ENCODE measurements at regions not wholly inside any gene's neighbourhood (a gene's known extent, or its start where the extent isn't known, plus 50 kb on each side); places are given as distances from the start of the nearest gene placed in this dataset.

GRCh38 chr2:6024784-6025183 is 332.6 kb downstream of the SOX11 start:
- no peak overlapping the region for H3K9ac ChIP-seq (ENCODE audit: low read depth in 1 of 3, low read length in 3 of 3)
- no peaks in the 10 kb centered on the region for H3K27me3 ChIP-seq (ENCODE audit: control insufficient read depth in 3 of 3, insufficient read depth in 3 of 3, low read length in 3 of 3)
- no peak overlapping the region for H3K4me3 ChIP-seq (ENCODE audit: low read length in 3 of 3)
- H3K36me3 ChIP-seq (ENCODE audit: control insufficient read depth in 3 of 3, insufficient read depth in 3 of 3, low read length in 3 of 3): no peaks in the 10 kb centered on the region
- no peak overlapping the region for H3K27ac ChIP-seq (ENCODE audit: low read depth, low read length)
- no peaks in the 10 kb centered on the region for H3K4me1 ChIP-seq (ENCODE audit: control insufficient read depth in 3 of 3, insufficient read depth in 3 of 3, low read length in 3 of 3)
- H3K9me3 ChIP-seq (ENCODE audit: control insufficient read depth in 3 of 3, low read length in 3 of 3): no peaks in the 10 kb centered on the region

- H3K9me3 ChIP-seq (ENCODE audit: control insufficient read depth in 3 of 3, low read length in 3 of 3): no peaks in the 10 kb centered on the region
- H3K27me3 ChIP-seq (ENCODE audit: control insufficient read depth in 3 of 3, insufficient read depth in 3 of 3, low read length in 3 of 3): no peaks in the 10 kb centered on the region
- no peaks in the 10 kb centered on the region for H3K36me3 ChIP-seq (ENCODE audit: control insufficient read depth in 3 of 3, insufficient read depth in 3 of 3, low read length in 3 of 3)
- H3K4me1 ChIP-seq (ENCODE audit: control insufficient read depth in 3 of 3, insufficient read depth in 3 of 3, low read length in 3 of 3): no peaks in the 10 kb centered on the region
- H3K9ac ChIP-seq (ENCODE audit: low read depth in 1 of 3, low read length in 3 of 3): no peak overlapping the region
- no peak overlapping the region for H3K4me3 ChIP-seq (ENCODE audit: low read length in 3 of 3)
- H3K27ac ChIP-seq (ENCODE audit: low read depth, low read length): no peak overlapping the region
Observed at GRCh38 chr2:6025391-6025790, 333.2 kb downstream of the SOX11 start.

DNA sequence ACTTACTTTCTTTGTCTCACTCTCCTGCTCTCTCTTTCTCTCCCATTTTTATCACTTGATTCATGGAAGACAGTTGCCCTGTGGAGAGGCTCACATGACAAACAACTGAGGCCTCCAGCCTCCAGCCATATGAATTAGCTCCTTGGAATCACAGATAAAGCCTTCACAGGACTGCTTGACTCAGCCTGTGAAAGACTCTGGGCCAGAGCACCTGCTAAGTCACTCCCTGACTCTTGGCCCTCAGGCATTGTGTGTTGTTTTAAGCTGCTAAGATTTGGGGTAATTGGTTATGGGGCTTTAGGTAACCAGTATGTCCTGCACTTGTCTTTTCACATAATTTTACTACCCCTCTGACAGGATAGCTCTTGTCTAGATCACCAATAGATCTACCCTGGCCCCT is 334.9 kb downstream of the SOX11 start:
- Histone ChIP-seq H3K27ac (ENCODE audit: low read depth, low read length) (no peak overlapping the region), H3K9me3 (ENCODE audit: control insufficient read depth in 3 of 3, low read length in 3 of 3) (no peaks in the 10 kb centered on the region), H3K36me3 (ENCODE audit: control insufficient read depth in 3 of 3, insufficient read depth in 3 of 3, low read length in 3 of 3) (no peaks in the 10 kb centered on the region), H3K9ac (ENCODE audit: low read depth in 1 of 3, low read length in 3 of 3) (no peak overlapping the region), H3K4me3 (ENCODE audit: low read length in 3 of 3) (no peak overlapping the region), H3K4me1 (ENCODE audit: control insufficient read depth in 3 of 3, insufficient read depth in 3 of 3, low read length in 3 of 3) (no peaks in the 10 kb centered on the region), H3K27me3 (ENCODE audit: control insufficient read depth in 3 of 3, insufficient read depth in 3 of 3, low read length in 3 of 3) (no peaks in the 10 kb centered on the region)

DNA sequence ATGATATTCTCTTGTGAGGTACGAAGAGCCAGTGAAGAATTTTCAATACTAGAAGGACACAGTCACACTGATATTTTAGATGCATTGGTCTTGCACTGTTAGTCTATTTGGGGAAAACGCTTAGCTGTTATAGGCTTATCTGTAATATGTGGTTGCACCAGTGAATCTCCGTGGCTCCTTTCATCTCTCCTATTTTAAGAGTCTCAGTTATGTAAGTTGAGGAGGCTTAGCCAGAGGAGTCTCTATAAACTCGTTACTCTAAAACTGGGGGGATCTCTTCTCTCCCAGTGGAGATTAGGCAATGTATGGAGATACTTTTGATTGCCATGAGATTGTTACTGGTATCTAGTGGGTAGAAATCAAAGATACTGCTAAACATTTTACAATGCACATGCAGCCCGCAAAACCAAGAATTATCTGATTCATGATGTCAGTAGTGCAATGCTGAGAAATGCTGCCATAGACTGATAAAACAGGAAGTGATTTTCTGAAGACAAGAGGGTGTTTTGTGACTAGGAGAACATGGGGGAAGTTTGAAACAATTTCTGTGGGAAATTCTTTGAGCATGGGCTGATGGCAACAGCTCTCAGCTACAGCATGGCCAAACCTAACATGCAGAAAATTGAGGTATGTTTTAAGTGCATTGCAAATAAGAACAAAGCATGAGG is 339.1 kb downstream of the SOX11 start:
- Histone ChIP-seq H3K36me3 (ENCODE audit: control insufficient read depth in 3 of 3, insufficient read depth in 3 of 3, low read length in 3 of 3) (no peaks in the 10 kb centered on the region), H3K27me3 (ENCODE audit: control insufficient read depth in 3 of 3, insufficient read depth in 3 of 3, low read length in 3 of 3) (no peaks in the 10 kb centered on the region), H3K4me1 (ENCODE audit: control insufficient read depth in 3 of 3, insufficient read depth in 3 of 3, low read length in 3 of 3) (no peaks in the 10 kb centered on the region), H3K27ac (ENCODE audit: low read depth, low read length) (no peak overlapping the region), H3K4me3 (ENCODE audit: low read length in 3 of 3) (no peak overlapping the region), H3K9ac (ENCODE audit: low read depth in 1 of 3, low read length in 3 of 3) (no peak overlapping the region), H3K9me3 (ENCODE audit: control insufficient read depth in 3 of 3, low read length in 3 of 3) (no peaks in the 10 kb centered on the region)

- Histone ChIP-seq H3K9ac (ENCODE audit: low read depth in 1 of 3, low read length in 3 of 3) (no peak overlapping the region), H3K4me3 (ENCODE audit: low read length in 3 of 3) (no peak overlapping the region), H3K27ac (ENCODE audit: low read depth, low read length) (no peak overlapping the region), H3K36me3 (ENCODE audit: control insufficient read depth in 3 of 3, insufficient read depth in 3 of 3, low read length in 3 of 3) (no peaks in the 10 kb centered on the region), H3K4me1 (ENCODE audit: control insufficient read depth in 3 of 3, insufficient read depth in 3 of 3, low read length in 3 of 3) (no peaks in the 10 kb centered on the region), H3K9me3 (ENCODE audit: control insufficient read depth in 3 of 3, low read length in 3 of 3) (no peaks in the 10 kb centered on the region), H3K27me3 (ENCODE audit: control insufficient read depth in 3 of 3, insufficient read depth in 3 of 3, low read length in 3 of 3) (peaks cover 0 to 3% (median 0%) of the 10 kb centered on the region in 3 donors)
Observed at GRCh38 chr2:6036211-6036610, 344.0 kb downstream of the SOX11 start.

DNA sequence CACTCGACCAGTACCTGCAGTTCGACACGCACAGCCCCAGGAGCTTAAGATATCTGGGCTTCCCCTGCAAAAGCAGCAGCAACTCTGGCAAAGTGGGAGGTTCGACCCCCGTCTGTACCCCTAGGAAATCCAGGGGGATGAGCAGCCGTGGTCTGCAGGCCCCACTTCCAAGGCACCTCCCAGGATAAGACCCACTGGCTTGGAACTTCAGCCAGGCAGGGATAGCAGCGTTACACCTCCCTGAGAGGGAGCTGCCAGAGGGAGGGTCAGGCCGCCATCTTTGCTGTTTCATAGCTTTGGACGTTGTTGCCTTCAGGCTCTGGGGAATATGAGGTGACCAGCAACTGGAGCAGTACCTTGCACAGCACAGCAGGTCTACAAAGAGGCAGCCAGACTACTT is 351.1 kb downstream of the SOX11 start:
- no peak overlapping the region for H3K27ac ChIP-seq (ENCODE audit: low read depth, low read length)
- no peaks in the 10 kb centered on the region for H3K36me3 ChIP-seq (ENCODE audit: control insufficient read depth in 3 of 3, insufficient read depth in 3 of 3, low read length in 3 of 3)

GRCh38 chr2:6052649-6053048 is 360.5 kb downstream of the SOX11 start:
- Histone ChIP-seq H3K4me1 (ENCODE audit: control insufficient read depth in 3 of 3, insufficient read depth in 3 of 3, low read length in 3 of 3) (no peaks in the 10 kb centered on the region), H3K9ac (ENCODE audit: low read depth in 1 of 3, low read length in 3 of 3) (no peak overlapping the region), H3K27me3 (ENCODE audit: control insufficient read depth in 3 of 3, insufficient read depth in 3 of 3, low read length in 3 of 3) (no peaks in the 10 kb centered on the region), H3K4me3 (ENCODE audit: low read length in 3 of 3) (no peak overlapping the region), H3K27ac (ENCODE audit: low read depth, low read length) (no peak overlapping the region), H3K9me3 (ENCODE audit: control insufficient read depth in 3 of 3, low read length in 3 of 3) (no peaks in the 10 kb centered on the region), H3K36me3 (ENCODE audit: control insufficient read depth in 3 of 3, insufficient read depth in 3 of 3, low read length in 3 of 3) (no peaks in the 10 kb centered on the region)

More for the DNA sequence above, 351.1 kb downstream of the SOX11 start:
- Histone ChIP-seq H3K9me3 (ENCODE audit: control insufficient read depth in 3 of 3, low read length in 3 of 3) (no peaks in the 10 kb centered on the region), H3K27me3 (ENCODE audit: control insufficient read depth in 3 of 3, insufficient read depth in 3 of 3, low read length in 3 of 3) (peaks cover 0 to 7% (median 0%) of the 10 kb centered on the region in 3 donors), H3K9ac (ENCODE audit: low read depth in 1 of 3, low read length in 3 of 3) (no peak overlapping the region), H3K4me1 (ENCODE audit: control insufficient read depth in 3 of 3, insufficient read depth in 3 of 3, low read length in 3 of 3) (no peaks in the 10 kb centered on the region), H3K4me3 (ENCODE audit: low read length in 3 of 3) (no peak overlapping the region)

DNA sequence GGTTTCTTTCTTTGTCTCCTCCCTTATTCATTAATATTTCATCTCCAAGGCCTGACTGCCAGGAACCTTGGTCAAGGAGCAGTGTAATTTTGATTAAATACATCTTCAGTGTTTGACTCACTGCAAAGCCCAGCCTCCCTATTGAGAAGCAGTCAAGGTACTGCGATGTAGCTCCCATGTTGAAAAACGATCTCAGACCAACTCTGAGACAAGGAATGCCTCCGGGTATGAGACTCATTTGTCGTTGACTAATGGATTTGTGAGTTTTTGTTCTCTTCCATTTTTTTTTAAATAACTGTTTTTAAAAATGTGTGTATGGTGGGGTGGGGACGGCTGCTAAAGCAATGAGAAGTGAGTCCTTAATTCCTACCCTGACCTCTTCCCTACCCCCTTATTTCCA is 361.6 kb downstream of the SOX11 start:
- H3K36me3 ChIP-seq (ENCODE audit: control insufficient read depth in 3 of 3, insufficient read depth in 3 of 3, low read length in 3 of 3): no peaks in the 10 kb centered on the region
- H3K27me3 ChIP-seq (ENCODE audit: control insufficient read depth in 3 of 3, insufficient read depth in 3 of 3, low read length in 3 of 3): no peaks in the 10 kb centered on the region
- H3K4me1 ChIP-seq (ENCODE audit: control insufficient read depth in 3 of 3, insufficient read depth in 3 of 3, low read length in 3 of 3): no peaks in the 10 kb centered on the region
- H3K4me3 ChIP-seq (ENCODE audit: low read length in 3 of 3): no peak overlapping the region
- no peaks in the 10 kb centered on the region for H3K9me3 ChIP-seq (ENCODE audit: control insufficient read depth in 3 of 3, low read length in 3 of 3)
- no peak overlapping the region for H3K9ac ChIP-seq (ENCODE audit: low read depth in 1 of 3, low read length in 3 of 3)
- no peak overlapping the region for H3K27ac ChIP-seq (ENCODE audit: low read depth, low read length)

GRCh38 chr2:6054161-6054671 is 362.0 kb downstream of the SOX11 start:
- Histone ChIP-seq H3K36me3 (ENCODE audit: control insufficient read depth in 3 of 3, insufficient read depth in 3 of 3, low read length in 3 of 3) (no peaks in the 10 kb centered on the region), H3K27me3 (ENCODE audit: control insufficient read depth in 3 of 3, insufficient read depth in 3 of 3, low read length in 3 of 3) (no peaks in the 10 kb centered on the region), H3K27ac (ENCODE audit: low read depth, low read length) (no peak overlapping the region), H3K4me1 (ENCODE audit: control insufficient read depth in 3 of 3, insufficient read depth in 3 of 3, low read length in 3 of 3) (no peaks in the 10 kb centered on the region), H3K9me3 (ENCODE audit: control insufficient read depth in 3 of 3, low read length in 3 of 3) (no peaks in the 10 kb centered on the region), H3K9ac (ENCODE audit: low read depth in 1 of 3, low read length in 3 of 3) (no peak overlapping the region), H3K4me3 (ENCODE audit: low read length in 3 of 3) (no peak overlapping the region)

DNA sequence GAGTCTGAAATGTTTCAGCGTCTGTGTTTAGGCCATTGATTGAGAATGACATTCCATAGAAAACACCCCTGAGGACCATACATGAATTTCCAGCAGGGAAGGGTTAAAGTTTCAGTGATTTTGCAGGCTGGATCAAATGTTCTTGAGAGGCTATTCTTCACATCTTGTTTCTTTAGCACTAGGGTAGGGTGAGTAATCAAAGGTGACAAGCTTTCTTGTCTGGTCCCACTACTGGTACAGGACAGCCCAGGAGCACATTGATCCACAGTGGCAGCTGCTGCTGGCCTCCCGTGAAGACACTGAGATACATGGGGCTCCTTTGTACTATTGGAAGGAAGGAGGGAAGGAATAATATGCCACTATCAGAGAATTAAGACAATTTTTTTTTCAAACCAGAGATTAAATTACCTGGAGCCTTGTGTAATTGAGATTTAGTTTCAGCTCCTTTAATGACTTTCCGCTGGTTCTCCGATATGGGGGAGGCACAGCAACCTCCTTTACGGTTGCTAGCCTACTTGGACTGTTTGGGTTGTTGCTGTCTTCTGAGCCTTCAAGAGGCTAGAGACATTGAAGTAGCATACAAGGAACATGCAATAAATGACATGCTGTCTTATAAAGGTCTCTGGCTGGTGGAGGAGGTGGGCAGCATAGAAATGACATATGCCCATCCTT is 368.9 kb downstream of the SOX11 start:
- Histone ChIP-seq H3K4me3 (ENCODE audit: low read length in 3 of 3) (no peak overlapping the region), H3K4me1 (ENCODE audit: control insufficient read depth in 3 of 3, insufficient read depth in 3 of 3, low read length in 3 of 3) (no peaks in the 10 kb centered on the region), H3K27ac (ENCODE audit: low read depth, low read length) (no peak overlapping the region), H3K27me3 (ENCODE audit: control insufficient read depth in 3 of 3, insufficient read depth in 3 of 3, low read length in 3 of 3) (no peaks in the 10 kb centered on the region), H3K9ac (ENCODE audit: low read depth in 1 of 3, low read length in 3 of 3) (no peak overlapping the region), H3K36me3 (ENCODE audit: control insufficient read depth in 3 of 3, insufficient read depth in 3 of 3, low read length in 3 of 3) (no peaks in the 10 kb centered on the region), H3K9me3 (ENCODE audit: control insufficient read depth in 3 of 3, low read length in 3 of 3) (no peaks in the 10 kb centered on the region)

Data from skeletal muscle tissue (tissue), 3 donors.